PC-3 (cell line): ENCODE measurements at regions not wholly inside any gene's neighbourhood (a gene's known extent, or its start where the extent isn't known, plus 50 kb on each side); places are given as distances from the start of the nearest gene placed in this dataset.
"Not testable (repeated sequence)": the region's sequence is repeated elsewhere in the genome, so short reads cannot be mapped to it uniquely, and the experiment has no call there.

ENCODE experiments used
- ATAC-seq: fragments of 200-7000 bp; cut with Tn5 transposase; 2 replicates; pipeline ENCODE4 v1.9.1; 2020; ENCODE audit warnings: mild to moderate bottlenecking, moderate library complexity
- BruUV-seq: library from RNA; stranded (reverse); fragments of 400-500 nt; replicated peaks from 2 replicates; lab custom pipeline; 2021; lab: Mats Ljungman, UMichigan
- CTCF ChIA-PET: fragments of 300-600 bp; sonication (Branson Sonifier 250); formaldehyde crosslinking; loops from one replicate; lab custom pipeline; 2022; ENCODE audit warnings: antibody characterized with exemption; lab: Charles Lee
- POLR2A ChIA-PET: fragments of 300-600 bp; sonication (Branson Sonifier 250); formaldehyde crosslinking; loops from one replicate; lab custom pipeline; 2022; ENCODE audit warnings: antibody characterized with exemption; ENCODE audit not compliant: unreplicated experiment; lab: Charles Lee
- DNase-seq: peaks from one replicate; pipeline ENCODE4 v3.0.0-alpha.2; 2015
- H2AFZ ChIP-seq: fragments of 300-600 bp; sonication (generic); 2 replicates; pipeline ENCODE4 v1.6.0; 2016; ENCODE audit warnings: antibody characterized with exemption, low read length
- H3F3A ChIP-seq: fragments of 300-600 bp; sonication (generic); one replicate; pipeline ENCODE4 v1.6.0; 2017; ENCODE audit warnings: antibody characterized with exemption, low read length, control low read depth, mild to moderate bottlenecking; ENCODE audit not compliant: unreplicated experiment
- H3K27ac ChIP-seq: fragments of 300-600 bp; sonication (generic); 2 replicates; pipeline ENCODE4 v1.5.1; 2016; ENCODE audit warnings: mild to moderate bottlenecking, low read length
- H3K27me3 ChIP-seq: fragments of 300-600 bp; sonication (generic); 2 replicates; pipeline ENCODE4 v1.6.1; 2016; ENCODE audit warnings: low read length, mixed read lengths
- H3K36me3 ChIP-seq: fragments of 300-600 bp; sonication (generic); 2 replicates; pipeline ENCODE4 v1.6.1; 2016; ENCODE audit warnings: low read depth, mixed run types, low read length, mixed read lengths
- H3K4me1 ChIP-seq: fragments of 300-600 bp; sonication (generic); 2 replicates; pipeline ENCODE4 v1.5.1; 2016; ENCODE audit warnings: low read length; ENCODE audit not compliant: insufficient read depth
- H3K4me2 ChIP-seq: fragments of 300-600 bp; sonication (generic); 2 replicates; pipeline ENCODE4 v1.6.0; 2016; ENCODE audit warnings: low read length
- H3K4me3 ChIP-seq: fragments of 300-600 bp; sonication (generic); 2 replicates; pipeline ENCODE4 v1.5.1; 2016; ENCODE audit warnings: mild to moderate bottlenecking, low read length, mixed read lengths
- H3K79me2 ChIP-seq: fragments of 300-600 bp; sonication (generic); 2 replicates; pipeline ENCODE4 v1.6.1; 2017; ENCODE audit warnings: low read length, mixed read lengths
- H3K9ac ChIP-seq: fragments of 300-600 bp; sonication (generic); 2 replicates; pipeline ENCODE4 v1.6.0; 2016; ENCODE audit warnings: mild to moderate bottlenecking, low read length
- H3K9me2 ChIP-seq: fragments of 300-600 bp; sonication (generic); replicated peaks from 2 replicates; pipeline ENCODE4 v1.6.1; 2016; ENCODE audit warnings: mixed run types, low read length, mixed read lengths
- H3K9me3 ChIP-seq: fragments of 300-600 bp; sonication (generic); 2 replicates; pipeline ENCODE4 v1.6.1; 2016; ENCODE audit warnings: low read length, mixed read lengths
- H4K20me1 ChIP-seq: fragments of 300-600 bp; sonication (generic); 2 replicates; pipeline ENCODE4 v1.6.1; 2016; ENCODE audit warnings: low read length, mixed read lengths
- EZH2 ChIP-seq: fragments of 300-600 bp; sonication (generic); IDR thresholded peaks from one replicate; pipeline ENCODE4 v1.6.1; 2017; ENCODE audit warnings: antibody characterized with exemption, mild to moderate bottlenecking, low read length; ENCODE audit not compliant: unreplicated experiment
- EZH2phosphoT487 ChIP-seq: fragments of 300-600 bp; sonication (generic); IDR thresholded peaks from 2 replicates; pipeline ENCODE4 v1.6.1; 2018; ENCODE audit warnings: mild to moderate bottlenecking, antibody characterized with exemption, low read length, borderline replicate concordance
- intact Hi-C: fragments of 100-400 bp; cut with micrococcal nuclease; formaldehyde crosslinking; loops from 2 replicates; pipeline ENCODE4 v1.9.0; 2023
- TF ChIP-seq, protein P1 (sequence below): fragments of 300-600 bp; sonication (generic); conservative IDR thresholded peaks from 2 replicates; pipeline ENCODE4 v1.5.1; 2017; ENCODE audit warnings: antibody characterized with exemption, low read depth, mild to moderate bottlenecking, low read length

DNA sequence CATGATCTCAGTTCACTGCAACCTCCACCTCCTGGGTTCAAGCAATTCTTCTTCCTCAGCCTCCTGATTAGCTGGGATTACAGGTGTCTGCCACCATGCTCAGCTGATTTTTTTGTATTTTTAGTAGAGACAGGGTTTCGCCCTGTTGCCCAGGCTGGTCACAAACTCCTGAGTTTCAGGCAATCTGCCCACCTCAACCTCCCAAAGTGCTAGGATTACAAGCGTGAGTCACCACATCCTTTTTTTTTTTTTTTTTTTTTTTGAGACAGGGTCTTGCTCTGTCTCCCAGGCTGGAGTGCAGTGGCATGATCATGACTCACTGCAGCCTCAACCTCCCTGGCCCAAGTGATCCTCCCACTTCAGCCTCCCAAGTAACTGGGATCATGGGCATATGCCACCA, 298.9 kb downstream of the SPRY1 start:
- H3K27me3 ChIP-seq, H3K9me3 ChIP-seq, BruUV-seq, H3K4me3 ChIP-seq, POLR2A ChIA-PET, H3F3A ChIP-seq, ATAC-seq, H2AFZ ChIP-seq, H3K79me2 ChIP-seq, DNase-seq, H3K4me1 ChIP-seq, H4K20me1 ChIP-seq, intact Hi-C loops, H3K9ac ChIP-seq, H3K27ac ChIP-seq, H3K36me3 ChIP-seq, CTCF ChIA-PET, H3K4me2 ChIP-seq, H3K9me2 ChIP-seq: not testable (repeated sequence)

DNA sequence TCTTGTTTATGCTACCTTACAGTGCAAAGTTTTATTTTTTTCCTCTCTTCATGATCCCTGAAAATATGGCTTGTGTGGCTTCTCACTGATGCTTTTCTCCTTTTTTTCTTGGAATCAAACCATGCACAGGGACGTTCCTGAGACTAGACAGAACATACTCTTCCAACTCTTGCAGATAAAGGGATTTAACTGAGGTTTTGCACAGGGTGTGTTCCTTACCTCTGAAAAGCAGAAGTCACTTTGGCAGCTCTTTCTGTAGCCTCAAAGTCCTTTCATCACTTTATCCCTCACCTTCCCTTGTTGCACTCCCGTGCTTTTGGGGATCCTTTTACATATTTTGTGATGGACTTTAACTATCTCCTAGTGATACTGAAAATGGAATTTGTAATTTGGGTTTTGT, 300.1 kb downstream of the SPRY1 start:
- ATAC-seq = no peak
- no peaks in the 10 kb centered on the region for H3K9me2 ChIP-seq
- H3K4me3 ChIP-seq = no peak overlapping the region
- no peak overlapping the region for H3K9ac ChIP-seq
- no TSS peak for BruUV-seq
- CTCF ChIA-PET = interaction anchor here (0.6 kb wide), 1 partner anchor 42 kb away, joined by 5 read pairs; no protein-coding TSS in a partner anchor
- no peak for TF ChIP-seq EZH2
- TF ChIP-seq EZH2phosphoT487 = no peak
- TF ChIP-seq, protein P1, sequence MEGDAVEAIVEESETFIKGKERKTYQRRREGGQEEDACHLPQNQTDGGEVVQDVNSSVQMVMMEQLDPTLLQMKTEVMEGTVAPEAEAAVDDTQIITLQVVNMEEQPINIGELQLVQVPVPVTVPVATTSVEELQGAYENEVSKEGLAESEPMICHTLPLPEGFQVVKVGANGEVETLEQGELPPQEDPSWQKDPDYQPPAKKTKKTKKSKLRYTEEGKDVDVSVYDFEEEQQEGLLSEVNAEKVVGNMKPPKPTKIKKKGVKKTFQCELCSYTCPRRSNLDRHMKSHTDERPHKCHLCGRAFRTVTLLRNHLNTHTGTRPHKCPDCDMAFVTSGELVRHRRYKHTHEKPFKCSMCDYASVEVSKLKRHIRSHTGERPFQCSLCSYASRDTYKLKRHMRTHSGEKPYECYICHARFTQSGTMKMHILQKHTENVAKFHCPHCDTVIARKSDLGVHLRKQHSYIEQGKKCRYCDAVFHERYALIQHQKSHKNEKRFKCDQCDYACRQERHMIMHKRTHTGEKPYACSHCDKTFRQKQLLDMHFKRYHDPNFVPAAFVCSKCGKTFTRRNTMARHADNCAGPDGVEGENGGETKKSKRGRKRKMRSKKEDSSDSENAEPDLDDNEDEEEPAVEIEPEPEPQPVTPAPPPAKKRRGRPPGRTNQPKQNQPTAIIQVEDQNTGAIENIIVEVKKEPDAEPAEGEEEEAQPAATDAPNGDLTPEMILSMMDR = no peak
- H3K9me3 ChIP-seq = no peaks in the 10 kb centered on the region
- intact Hi-C loops = no loop called here
- no peaks in the 10 kb centered on the region for H4K20me1 ChIP-seq
- H3K79me2 ChIP-seq = no peaks in the 10 kb centered on the region
- no peak overlapping the region for H3K27ac ChIP-seq
- no peak overlapping the region for H3K4me2 ChIP-seq
- no peak overlapping the region for H2AFZ ChIP-seq
- H3K4me1 ChIP-seq = no peaks in the 10 kb centered on the region
- POLR2A ChIA-PET = no interaction called here
- H3K36me3 ChIP-seq = no peaks in the 10 kb centered on the region
- H3F3A ChIP-seq = no peaks in the 10 kb centered on the region
- DNase-seq = no peak
- no peaks in the 10 kb centered on the region for H3K27me3 ChIP-seq

DNA sequence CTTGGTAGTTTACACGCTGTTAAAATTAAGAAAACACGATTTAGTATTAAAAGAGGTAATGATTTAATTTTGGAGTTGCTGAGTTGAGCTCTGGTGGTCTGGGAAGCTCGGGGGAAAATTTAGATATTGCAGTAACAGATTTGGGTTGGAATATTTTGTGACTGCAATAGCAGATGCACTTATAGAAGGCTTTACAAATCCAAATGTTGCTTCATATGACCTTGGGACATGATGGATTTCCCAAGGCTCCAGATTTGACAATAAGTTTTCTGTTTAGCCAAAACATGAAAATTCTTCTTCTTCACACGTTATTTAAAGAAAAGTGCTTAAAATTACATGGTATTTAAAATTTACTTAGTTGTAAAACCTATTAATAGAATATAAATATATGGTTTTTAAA, 302.0 kb downstream of the SPRY1 start:
- Histone ChIP-seq H3K79me2 (no peaks in the 10 kb centered on the region), H3K27ac (no peak overlapping the region), H3K9me2 (no peaks in the 10 kb centered on the region), H3K4me2 (no peak overlapping the region), H3K4me3 (no peak overlapping the region), H3K9ac (no peak overlapping the region), H2AFZ (no peak overlapping the region), H4K20me1 (no peaks in the 10 kb centered on the region), H3K9me3 (no peaks in the 10 kb centered on the region), H3K4me1 (no peaks in the 10 kb centered on the region), H3K36me3 (no peaks in the 10 kb centered on the region), H3F3A (no peaks in the 10 kb centered on the region), H3K27me3 (no peaks in the 10 kb centered on the region)
- ChIA-PET POLR2A (no interaction called here), CTCF (no interaction called here)
- TF ChIP-seq EZH2 = no peak
- TF ChIP-seq, protein P1 = no peak
- TF ChIP-seq EZH2phosphoT487 = no peak
- no TSS peak for BruUV-seq
- ATAC-seq (no peak), DNase-seq (no peak)
- intact Hi-C loops = no loop called here
